ENCODE measurements at regions not wholly inside any gene's neighbourhood (a gene's known extent, or its start where the extent isn't known, plus 50 kb on each side); places are given as distances from the start of the nearest gene placed in this dataset.
"Not testable (repeated sequence)": the region's sequence is repeated elsewhere in the genome, so short reads cannot be mapped to it uniquely, and the experiment has no call there.

DNA sequence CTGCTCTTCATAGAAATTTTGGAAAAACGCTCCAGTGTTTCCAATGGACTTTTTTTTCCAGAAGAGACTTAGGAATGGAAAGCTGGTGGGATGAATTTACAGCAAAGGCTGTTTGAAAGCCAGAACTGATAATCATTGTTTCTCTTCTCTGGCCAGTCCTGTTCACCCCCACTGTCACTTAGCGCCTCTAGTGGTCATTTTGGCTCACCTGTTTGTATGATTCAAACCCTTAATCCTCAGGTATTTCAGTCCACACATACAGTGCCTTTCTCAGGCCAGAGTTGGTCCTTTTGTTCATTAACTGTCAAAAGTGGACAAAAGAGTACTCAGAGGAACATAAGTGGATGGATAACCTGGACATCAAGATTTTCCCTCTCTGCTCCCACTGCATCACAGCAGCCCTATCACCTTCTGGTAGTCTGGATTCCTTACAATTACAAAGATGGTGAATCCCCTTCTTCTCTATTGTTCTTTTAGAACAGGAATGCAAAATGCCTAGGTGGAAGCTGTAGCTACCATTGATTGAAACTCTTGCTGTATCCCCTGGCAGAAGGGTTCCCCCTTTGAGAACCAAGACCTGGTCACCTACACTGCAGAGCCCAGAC is 177.6 kb upstream of the OLFM3 start:
- peak in 1 of 2 experiments; percentile 21 for DNase-seq

DNA sequence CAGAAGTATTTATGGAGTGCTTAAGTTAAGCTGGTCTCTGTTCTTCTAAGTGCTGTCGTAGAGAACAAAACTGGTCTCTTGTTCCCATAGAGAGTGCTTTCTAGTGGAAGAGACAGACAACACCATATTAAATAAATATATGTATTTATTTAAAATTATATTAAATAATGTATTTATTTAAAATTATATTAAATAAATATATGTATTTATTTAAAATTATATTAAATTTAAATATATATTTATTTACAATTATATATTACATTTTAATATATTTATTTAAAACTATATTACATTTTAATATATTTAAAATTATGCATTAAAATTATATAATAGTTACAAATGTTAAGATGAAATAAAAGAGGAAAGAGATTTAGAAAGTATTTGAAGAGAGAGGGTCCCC is 175.5 kb upstream of the OLFM3 start:
- no peak for DNase-seq

DNA sequence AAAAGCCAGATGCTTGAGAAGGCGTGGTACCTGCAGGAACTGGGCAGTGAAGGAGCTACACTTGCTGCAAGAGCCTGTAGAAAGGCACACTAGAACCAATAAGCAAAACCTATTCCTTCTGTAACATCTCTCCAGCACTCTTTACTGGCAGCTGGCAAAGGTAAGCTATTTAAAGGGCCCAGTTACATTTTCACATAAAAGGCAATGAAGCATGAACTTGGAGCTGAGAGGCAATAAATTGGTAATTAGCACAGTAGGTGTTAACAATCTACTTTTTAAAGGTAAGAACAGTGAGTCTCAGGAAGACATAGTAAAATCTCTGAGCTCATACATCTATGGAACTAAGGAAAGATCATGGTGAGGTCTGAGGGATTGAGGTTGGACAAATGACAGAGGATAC is 167.1 kb upstream of the OLFM3 start:
- DNase-seq, result no peak

DNA sequence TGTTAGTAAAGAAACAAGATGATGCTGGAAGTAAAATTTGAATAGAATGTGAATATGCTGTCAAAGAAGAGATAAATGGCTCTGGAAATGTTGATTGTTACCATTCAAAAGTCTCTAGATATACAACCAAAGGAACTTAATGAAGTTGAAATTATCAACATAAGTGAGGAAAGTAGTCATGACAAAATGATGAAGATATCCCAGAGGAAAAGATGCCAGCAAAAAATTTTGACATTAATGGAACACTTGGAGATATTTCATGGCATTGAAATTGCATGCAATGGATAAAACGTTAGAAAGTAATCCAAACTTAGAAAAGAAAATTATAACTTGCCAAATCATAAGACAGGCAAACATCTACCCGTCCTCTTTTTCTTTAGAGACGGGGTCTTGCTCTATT is 154.5 kb upstream of the OLFM3 start:
- DNase-seq, result no peak

DNA sequence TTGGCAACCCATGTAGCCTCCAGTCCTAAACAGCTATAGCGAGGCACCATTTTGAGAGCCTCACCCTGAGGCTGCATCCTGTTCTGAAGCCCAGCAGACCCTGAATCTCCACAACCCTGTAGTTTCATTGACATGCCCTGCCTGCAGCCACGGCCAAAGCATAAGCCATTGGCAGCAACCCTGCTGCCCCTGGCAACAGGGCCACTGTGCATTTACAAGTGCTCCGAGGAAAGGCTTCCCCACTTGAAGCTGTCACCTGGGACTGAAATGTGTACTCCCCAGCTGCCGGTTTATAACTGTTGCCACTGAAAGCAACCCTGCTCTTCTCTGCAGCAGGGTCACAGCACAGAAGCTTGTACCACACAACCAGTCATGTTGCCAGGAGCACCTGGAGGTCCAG is 124.2 kb upstream of the OLFM3 start:
- DNase-seq, result no peak

DNA sequence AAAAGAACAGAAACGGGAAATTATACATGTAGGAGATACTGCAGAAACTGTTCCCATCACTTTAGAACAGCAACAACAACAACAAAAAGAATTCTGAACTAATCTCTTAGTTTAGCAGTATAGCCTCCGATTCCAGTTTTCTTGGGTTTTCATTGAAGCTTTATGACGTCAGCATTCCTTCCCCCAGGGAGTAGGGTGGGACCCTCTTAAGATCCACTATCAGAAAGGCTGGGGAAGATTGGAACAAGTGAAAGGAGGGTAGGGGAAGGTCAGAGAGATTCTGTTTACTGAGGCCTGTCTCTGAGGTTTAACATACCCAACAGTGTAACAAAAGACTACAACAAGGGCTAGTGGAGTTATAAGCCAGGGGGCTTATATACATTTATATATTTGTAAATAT is 121.4 kb upstream of the OLFM3 start:
- DNase-seq, result no peak

DNA sequence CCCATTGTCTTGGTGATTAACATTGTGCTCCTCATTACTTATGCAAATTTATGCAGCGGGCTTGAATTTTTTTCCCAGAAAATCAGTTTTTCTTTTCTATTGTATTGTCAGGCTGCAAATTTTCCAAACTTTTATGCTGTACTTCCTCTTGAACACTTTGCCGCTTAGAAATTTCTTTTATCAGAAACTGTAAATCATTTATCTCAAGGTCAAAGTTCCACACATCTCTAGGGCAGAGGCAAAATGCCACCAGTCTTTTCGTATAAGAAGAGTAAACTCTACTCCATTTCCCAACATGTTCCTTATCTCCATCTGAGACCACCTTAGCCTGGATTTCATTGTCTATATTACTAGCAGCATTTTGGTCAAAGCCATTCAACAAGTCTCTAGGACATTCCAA is 113.9 kb upstream of the OLFM3 start:
- no peak for DNase-seq

DNA sequence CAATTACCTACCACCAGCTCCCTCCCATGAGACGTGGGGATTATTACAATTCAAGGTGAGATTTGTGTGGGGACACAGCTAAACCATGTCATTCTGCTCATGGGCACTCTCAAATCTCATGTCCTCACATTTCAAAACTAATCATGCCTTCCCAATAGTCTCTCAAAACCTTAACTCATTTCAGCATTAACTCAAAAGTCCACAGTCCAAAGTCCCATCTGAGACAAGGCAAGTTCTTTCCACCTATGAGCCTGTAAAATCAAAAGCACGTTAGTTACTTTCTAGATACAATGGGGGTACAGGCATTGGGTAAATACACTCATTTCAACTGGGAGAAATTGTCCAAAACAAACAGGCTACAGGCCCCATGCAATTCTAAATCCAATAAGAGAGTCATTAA is 112.8 kb upstream of the OLFM3 start:
- not testable (repeated sequence) for DNase-seq

DNA sequence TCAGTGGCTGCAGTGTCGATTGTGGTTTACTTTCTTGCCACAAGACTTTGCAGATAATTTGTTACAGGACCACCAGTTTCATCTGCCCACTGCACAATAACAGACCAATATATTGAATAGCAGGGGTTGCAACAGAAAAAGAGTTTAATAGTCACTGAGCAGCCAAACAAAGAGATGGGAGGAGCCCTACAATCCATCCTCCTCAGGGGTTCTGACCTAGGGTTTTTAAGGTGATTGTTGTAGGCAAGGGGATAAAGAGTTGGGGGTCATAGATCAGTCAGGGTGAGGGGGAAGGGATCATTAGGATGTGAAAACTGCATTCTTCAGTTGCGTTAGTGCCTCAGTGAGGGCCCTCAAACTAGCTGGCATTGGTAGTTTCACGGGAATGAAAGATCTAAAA is 110.7 kb upstream of the OLFM3 start:
- no peak for DNase-seq

DNA sequence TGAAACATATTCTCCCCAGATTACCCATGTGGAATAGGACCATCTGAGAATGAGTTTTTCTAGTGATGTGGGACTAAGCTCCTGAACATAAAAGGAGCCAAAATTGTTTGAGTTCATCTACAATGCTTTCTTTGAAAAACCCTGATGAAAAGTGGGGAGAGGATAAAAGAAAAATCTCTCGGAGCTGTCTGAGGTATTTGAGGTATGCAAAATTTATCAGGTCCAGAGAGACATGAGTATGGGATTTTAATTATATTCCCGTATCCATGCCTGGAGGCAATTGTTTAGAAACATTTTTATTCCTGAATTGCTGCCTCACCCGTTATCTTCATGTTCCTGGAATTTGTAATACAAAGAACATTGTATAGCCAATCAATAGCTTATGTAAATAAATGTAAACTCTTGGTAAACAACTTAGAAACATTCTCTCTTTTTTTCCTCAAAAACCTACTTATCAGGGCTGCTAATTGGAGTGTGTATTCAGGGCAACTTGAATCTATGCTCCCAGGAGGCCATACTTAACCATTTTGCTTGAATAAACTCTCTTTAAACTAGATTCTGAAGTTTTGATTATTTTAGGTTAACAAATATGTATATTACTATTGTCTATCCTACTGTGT is 109.3 kb upstream of the OLFM3 start:
- no peak for DNase-seq

DNA sequence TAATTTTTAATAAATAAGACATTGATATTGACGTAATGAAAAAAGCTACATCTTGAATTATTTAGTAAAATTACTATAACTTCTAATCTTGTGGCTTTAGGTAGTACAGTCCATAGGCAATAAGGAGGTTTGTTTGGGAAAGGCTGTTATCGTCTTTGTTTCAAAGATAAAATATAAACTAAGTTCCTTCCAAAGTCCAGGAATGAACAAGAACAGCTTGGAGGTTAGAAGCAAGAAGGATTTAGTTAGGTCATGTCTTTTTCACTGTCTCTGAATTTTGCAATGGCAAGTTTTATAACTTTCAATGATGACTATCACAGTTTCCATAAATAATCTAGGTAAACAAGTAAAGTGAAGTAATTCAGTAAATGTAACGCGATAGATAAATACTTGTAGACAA is 106.9 kb upstream of the OLFM3 start:
- DNase-seq, result no peak

DNA sequence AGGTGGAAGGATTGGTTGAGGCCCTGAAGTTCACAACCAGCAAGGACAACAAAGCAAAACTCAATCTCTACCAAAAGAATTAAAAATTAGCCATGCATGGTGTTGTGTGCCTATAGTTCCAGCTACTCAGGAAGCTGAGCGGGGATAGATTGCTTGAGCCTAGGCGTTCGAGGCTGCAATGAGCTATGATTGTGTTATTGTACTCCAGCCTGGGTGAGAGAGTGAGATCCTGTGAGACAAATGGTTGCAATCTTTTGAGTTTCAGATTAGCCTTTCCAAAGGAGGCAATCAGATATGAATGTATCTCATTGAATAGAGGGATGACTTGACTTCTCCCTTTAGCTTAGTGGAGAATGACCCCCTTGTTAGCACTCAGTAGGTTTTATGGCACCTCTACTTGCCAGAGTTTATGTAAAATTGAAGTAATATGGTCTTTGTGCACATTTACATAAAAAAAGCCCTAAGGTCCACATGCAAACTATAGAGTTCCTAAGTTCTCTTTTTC is 105.6 kb upstream of the OLFM3 start:
- no peak for DNase-seq

DNA sequence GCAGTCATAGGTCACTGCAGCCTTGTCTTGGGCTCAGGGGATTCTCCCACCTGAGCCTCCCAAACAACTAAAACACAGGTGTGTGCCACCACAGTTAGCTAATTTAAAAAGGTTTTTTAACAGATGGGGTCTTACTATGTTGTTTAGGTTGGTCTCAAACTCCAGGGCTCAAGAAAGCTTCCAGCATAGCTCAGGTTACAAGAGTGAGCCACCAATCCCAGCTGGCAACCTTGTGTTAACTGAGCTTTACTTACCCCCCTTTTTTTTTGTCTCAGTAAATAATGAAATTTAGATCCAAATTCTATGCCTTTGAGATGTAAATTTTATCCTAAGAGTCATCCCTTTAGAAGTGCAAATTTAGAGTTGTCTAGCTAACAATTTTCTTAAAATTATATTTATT is 103.9 kb upstream of the OLFM3 start:
- DNase-seq, result no peak

DNA sequence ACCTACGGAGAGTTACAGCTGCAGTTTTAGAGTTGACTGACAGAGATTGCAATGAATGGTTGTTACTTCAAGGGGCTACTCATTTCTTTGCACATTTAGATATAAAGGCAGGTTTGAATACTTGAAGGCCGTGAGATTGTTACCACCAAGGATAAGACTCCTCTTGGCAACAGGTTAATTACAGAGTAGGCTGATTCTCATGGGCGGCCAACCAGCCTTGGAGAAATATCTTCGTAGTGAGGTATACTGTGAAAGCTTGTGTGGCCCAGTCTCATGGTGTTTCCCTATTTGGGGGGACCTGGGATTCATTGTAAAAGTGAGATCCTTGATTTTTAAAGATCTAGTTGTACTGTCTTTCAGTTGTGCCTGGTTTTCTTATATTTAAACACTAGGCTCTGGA is 103.2 kb upstream of the OLFM3 start:
- no peak for DNase-seq

DNA sequence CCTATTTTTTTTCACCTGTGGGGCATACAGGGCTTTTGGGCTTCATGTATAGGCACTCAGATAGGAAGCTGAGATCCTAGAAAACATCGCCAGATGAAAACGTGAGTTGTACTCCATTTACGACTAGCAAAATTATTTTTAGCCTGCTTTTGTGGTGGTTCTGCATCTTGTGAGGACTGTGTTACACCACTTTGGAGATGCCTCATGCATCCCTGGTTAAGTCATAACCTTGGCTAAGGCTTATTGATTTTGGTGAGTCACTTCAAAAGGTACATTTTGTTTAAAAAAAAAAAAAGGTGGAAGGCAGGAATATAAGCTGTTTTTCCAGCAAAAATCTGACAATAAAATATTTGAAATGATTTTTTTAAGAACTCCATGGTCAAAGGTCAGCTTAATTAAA is 101.8 kb upstream of the OLFM3 start:
- DNase-seq, result no peak

DNA sequence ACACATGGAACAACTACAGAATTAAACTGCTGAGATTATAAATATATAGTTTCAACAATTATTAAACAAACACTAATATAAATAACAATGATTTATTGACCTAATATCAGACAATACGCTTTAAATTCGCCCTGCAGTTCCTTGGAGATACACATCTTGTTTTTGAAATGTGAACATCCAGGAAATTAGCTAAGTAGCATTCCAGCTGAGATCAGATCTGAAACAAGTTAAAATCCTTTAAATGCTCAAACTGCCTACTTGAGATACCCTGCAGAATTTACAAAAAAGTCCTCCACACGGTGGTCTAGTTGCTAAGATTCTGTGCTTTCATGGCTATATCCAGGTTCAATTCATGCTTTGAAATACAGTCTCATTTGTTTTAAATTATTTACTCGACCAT is 101.4 kb upstream of the OLFM3 start:
- no peak for DNase-seq

DNA sequence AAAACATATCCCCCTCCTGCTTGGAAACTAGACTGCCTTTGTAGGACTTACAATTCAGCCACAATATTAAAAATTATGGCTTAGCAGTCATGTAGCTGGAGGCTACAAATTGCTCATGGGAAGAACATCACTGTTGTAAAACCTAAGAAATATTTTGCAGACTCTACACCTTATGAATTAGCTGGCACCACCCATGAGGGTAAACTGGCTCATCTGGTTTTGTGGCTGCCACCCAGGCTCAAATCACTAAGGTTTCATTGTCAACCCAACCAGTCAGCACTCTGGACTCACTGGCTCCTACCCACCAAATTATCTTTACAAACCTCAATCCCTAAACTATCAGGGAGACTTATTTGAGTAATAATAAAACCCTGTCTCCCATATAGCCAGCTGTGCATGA is 100.7 kb upstream of the OLFM3 start:
- no peak for DNase-seq

DNA sequence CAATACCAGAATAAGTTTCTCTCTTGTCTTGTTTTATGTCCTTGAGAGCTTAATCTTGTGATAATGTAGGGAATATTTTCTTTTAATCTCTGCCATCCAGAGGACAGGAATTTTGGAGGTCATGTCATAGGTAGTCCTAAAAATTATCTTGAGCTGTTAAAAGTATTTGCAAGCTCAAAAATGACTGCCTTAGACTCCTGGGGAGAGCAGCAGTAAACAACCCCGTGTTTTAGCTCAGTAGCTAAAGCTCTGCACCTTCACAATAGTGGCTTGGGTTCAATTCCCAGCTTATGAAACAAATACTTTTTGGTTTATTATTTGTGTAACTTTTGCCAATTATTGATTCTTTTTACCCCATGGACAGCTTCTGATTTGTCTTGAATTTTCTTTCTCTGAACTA is 99.4 kb upstream of the OLFM3 start:
- no peak for DNase-seq

DNA sequence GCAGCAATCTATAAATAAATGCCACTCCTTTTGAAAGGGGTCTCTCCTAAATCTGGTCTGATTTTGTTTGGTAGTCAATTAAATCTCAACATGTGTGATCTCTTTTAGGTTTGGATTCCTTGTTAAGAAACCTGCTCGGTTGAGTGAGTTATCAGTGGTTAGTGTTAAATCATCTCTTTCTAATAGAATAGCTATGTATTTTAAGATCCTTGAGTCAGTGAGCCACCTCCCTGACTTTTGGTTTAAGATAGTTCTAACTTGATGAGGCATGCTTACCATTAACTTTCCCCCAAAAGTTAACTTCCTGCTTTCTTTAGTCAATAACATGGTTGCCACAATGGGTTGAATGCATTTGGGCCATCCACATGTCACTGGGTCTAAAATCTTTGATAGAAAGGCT is 93.1 kb upstream of the OLFM3 start:
- DNase-seq, result no peak

DNA sequence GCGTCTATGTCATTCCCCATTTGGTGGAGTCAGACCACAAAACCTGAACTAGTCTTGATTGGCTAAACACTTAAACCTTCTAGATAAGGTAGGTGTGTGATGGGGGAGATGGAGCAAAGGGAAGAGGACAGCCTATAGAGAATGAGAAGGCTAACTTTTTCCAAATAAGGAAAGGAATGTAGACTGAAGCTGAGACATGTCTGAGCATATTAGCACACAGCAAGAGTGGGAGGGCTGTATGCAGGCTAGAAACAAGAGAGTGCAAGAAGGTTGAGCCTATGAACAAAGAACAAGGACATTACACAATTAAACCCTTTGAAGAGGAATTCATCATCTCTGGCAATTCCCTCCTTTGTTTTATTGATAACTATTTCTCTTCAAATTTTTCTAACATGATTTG is 89.2 kb upstream of the OLFM3 start:
- DNase-seq, result no peak

DNA sequence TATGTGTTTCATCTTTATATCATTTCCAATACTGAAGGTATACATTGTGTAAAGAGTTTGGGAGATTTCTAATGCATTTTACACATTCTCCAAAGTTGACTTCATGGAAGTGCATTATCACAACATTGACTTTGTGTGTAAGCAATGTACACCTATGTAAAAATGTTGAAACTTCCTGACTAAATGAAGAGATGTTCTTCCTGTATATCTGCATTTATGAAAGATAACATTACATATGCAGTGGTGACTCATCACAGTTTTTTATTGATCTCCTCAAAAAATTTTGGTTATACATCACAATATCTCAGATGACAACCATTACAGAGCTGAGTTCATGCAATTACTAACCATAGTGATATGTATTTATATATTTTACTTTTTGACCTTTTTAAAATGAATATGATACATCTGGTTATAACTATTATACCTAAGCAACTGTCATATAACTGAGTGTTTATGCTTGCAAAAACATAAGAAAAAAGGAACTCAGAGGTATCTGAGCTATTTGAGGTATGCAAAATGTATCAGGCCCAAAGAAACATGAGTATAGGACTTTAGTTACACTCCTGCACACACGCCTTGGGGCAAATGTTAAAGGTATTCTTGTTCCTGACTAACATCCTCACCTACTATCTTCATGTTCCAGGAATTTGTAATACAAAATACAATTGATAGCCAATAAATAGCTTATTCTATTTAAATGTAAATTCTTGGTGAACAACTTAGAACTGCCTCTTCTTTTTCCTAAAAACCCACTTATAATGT is 88.2 kb upstream of the OLFM3 start:
- DNase-seq, result no peak

DNA sequence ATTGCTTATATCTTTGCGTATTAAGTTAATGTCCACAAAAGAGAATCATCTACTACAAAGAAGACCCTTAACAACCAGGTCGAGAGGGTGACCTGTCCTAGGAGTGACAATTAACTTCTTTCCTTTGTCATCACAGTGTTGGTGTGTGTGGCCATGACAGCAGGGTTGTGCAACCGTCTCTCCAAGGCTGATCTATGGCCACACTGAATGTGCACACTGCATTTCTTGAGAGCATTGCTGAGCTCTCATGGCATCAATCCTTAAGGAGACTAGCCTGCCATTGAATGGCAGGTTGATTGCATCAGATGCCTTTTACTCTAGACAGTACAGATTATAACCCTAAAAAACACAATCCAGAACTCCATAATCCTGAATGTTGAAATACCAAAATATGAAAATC is 86.5 kb upstream of the OLFM3 start:
- DNase-seq, result no peak

DNA sequence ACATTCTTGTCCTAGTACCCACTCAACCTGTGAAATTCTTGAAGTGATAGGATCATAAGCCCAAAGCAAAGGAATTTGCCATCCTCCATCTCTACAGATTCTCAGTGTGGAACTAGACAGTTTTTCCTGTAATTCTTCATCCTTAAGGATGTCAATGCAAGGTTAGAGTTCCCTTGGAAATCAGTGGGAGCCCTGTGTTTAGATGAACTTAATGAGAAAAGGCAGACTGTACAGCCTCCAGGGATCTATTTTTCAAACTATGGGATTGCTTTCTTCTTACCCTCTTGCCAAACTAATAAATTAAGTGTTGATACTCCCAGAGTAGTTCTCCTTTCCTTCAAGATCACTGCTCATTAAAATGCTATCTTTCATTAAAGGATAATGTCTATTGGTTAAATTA is 78.1 kb upstream of the OLFM3 start:
- no peak for DNase-seq

DNA sequence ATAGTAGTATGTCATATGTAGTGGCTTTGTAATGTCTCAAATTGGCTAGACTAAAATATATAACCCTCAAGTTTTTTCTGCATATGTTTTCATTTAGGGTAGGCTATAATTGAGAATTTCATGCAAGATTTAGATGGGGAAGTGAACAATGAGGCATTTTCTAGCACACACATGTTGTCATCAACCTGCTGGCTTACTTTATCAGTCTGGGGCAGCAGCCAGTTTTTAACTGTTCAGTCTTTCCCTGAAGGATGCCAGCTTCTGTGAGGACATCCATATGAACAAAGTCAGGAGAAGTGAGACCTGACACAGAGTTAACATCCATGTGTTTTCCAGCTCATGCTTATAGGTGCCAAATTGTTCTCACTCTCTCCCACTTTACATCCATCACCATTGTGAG is 74.7 kb upstream of the OLFM3 start:
- no peak for DNase-seq

DNA sequence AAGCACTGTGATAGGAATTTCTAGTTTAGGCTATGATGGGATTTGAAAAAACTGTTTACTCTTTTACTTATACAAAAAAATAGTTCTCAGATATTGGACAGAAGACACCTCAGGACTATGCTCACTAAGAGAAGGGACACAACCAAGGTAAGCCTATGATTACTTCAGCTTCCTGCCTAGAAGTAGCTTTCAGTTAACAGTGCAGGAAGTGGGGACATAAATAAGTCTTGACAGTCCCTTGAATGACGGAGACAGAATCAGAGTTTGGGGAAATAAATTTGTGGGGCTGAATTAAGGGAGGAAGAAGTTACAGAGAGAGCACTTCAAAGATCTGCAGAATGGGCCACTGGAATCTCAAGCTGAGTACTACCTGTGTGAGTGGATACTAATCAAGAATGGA is 53.8 kb upstream of the OLFM3 start:
- DNase-seq, result no peak
